H1 (cell line): ENCODE measurements at regions not wholly inside any gene's neighbourhood (a gene's known extent, or its start where the extent isn't known, plus 50 kb on each side); places are given as distances from the start of the nearest gene placed in this dataset.

ENCODE experiments used
- BRCA1 ChIP-seq: IDR thresholded peaks from 2 replicates; pipeline ENCODE4 v1.6.1; 2012; ENCODE audit warnings: low read depth, low read length, improper control_type of control experiment
- CEBPB ChIP-seq: IDR thresholded peaks from 2 replicates; pipeline ENCODE4 v1.6.1; 2012; ENCODE audit warnings: low read depth, low read length
- EP300 ChIP-seq, 2 experiments: IDR thresholded peaks; 1 replicate in 1 of 2; 2 replicates in 1 of 2; pipeline ENCODE4 v1.6.1; 2011 to 2012; ENCODE audit warnings: low read depth in 2 of 2, low read length in 2 of 2, mild to moderate bottlenecking in 2 of 2, borderline replicate concordance in 1 of 2, inconsistent platforms in 1 of 2, moderate library complexity in 1 of 2
- EZH2 ChIP-seq: fragments of 200-600 bp; sonication (generic); IDR thresholded peaks from 2 replicates; pipeline ENCODE4 v1.7.1; 2012; ENCODE audit warnings: low read depth, mild to moderate bottlenecking, moderate library complexity, low read length, inconsistent platforms; ENCODE audit not compliant: severe bottlenecking
- GTF2F1 ChIP-seq: IDR thresholded peaks from 2 replicates; pipeline ENCODE4 v1.6.1; 2012; ENCODE audit warnings: low read depth, low read length, improper control_type of control experiment, borderline replicate concordance
- POLR2A ChIP-seq, 2 experiments: IDR thresholded peaks; 1 replicate in 1 of 2; 2 replicates in 1 of 2; pipeline ENCODE4 v1.6.1; 2011; ENCODE audit warnings: low read depth in 2 of 2, low read length in 2 of 2, mild to moderate bottlenecking in 2 of 2; ENCODE audit errors: control extremely low read depth in 1 of 2
- POLR2AphosphoS5 ChIP-seq: IDR thresholded peaks from 2 replicates; pipeline ENCODE4 v1.6.1; 2011; ENCODE audit warnings: low read depth, low read length
- RAD21 ChIP-seq, 2 experiments: IDR thresholded peaks in 1 of 2; conservative IDR thresholded peaks in 1 of 2; 2 replicates each; pipeline ENCODE4 v1.6.1; 2011; ENCODE audit warnings: low read depth in 2 of 2, low read length in 2 of 2, improper control_type of control experiment in 1 of 2, inconsistent platforms in 1 of 2, mild to moderate bottlenecking in 1 of 2, moderate library complexity in 1 of 2
- SP1 ChIP-seq: IDR thresholded peaks from 2 replicates; pipeline ENCODE4 v1.6.1; 2011; ENCODE audit warnings: low read depth, low read length
- YY1 ChIP-seq: IDR thresholded peaks from 2 replicates; pipeline ENCODE4 v1.6.1; 2011; ENCODE audit warnings: low read depth, mild to moderate bottlenecking, low read length
- ZNF274 ChIP-seq: IDR thresholded peaks from 2 replicates; pipeline ENCODE4 v1.7.0; 2012; ENCODE audit warnings: low read length, borderline replicate concordance; ENCODE audit errors: extremely low read depth
- TF ChIP-seq, protein P1 (sequence below): IDR thresholded peaks from 2 replicates; pipeline ENCODE4 v1.6.1; 2012; ENCODE audit warnings: inconsistent platforms
- TF ChIP-seq, protein P2 (sequence below), 3 experiments: IDR thresholded peaks; 1 replicate in 2 of 3; 2 replicates in 1 of 3; pipeline versions ENCODE4 v1.5.1 to v1.6.1; 2011; ENCODE audit warnings: low read length in 3 of 3, mild to moderate bottlenecking in 3 of 3, inconsistent platforms in 2 of 3, low read depth in 1 of 3, moderate library complexity in 1 of 3; ENCODE audit not compliant: insufficient read depth in 1 of 3; ENCODE audit errors: control extremely low read depth in 1 of 3

DNA sequence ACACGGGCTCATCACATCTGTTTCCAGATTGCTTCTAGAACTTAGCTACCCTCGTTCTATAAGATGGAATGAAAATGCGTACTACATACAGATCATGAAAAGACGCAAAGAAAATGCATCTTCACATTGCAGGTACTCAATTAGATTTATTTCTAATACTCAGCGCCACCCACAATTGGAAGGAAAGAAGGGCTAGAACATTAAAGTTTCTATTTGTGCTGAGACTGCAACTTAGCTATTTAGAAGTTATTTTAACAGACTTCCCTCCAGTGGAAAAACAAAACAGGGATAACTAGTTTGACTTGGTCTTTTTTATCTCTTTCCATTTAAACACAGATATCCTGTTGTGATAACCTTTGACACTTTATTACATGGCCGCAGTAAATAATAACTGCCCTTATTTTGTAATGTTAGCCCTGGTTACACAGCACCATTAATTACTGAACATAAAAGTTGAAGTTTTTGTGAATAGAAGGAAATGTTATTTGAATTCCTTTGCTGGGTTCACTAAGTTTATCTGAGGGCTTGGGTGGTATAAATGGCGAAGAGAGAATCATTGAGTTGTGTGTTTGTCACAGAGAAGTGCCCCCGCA lies 86.9 kb upstream of the SLC25A26 start:
- TF ChIP-seq CEBPB (no peak), POLR2AphosphoS5 (no peak), ZNF274 (no peak), EP300 (IDR thresholded peaks at IDR 0.05; ENCODE audit: borderline replicate concordance in 1 of 2, low read depth in 2 of 2, low read length in 2 of 2) (no peak), YY1 (no peak), RAD21 (IDR thresholded peaks at IDR 0.05 in 1 of 2, conservative IDR thresholded peaks at IDR 0.05 in 1 of 2; ENCODE audit: low read depth in 2 of 2, low read length in 2 of 2) (peak; percentile 39 to 50), SP1 (no peak), GTF2F1 (no peak), EZH2 (no peak), BRCA1 (no peak), POLR2A (IDR thresholded peaks at IDR 0.05; ENCODE audit: control extremely low read depth in 1 of 2, low read depth in 2 of 2, low read length in 2 of 2) (no peak)
- TF ChIP-seq, protein P1, sequence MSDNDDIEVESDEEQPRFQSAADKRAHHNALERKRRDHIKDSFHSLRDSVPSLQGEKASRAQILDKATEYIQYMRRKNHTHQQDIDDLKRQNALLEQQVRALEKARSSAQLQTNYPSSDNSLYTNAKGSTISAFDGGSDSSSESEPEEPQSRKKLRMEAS: no peak
- TF ChIP-seq, protein P2, sequence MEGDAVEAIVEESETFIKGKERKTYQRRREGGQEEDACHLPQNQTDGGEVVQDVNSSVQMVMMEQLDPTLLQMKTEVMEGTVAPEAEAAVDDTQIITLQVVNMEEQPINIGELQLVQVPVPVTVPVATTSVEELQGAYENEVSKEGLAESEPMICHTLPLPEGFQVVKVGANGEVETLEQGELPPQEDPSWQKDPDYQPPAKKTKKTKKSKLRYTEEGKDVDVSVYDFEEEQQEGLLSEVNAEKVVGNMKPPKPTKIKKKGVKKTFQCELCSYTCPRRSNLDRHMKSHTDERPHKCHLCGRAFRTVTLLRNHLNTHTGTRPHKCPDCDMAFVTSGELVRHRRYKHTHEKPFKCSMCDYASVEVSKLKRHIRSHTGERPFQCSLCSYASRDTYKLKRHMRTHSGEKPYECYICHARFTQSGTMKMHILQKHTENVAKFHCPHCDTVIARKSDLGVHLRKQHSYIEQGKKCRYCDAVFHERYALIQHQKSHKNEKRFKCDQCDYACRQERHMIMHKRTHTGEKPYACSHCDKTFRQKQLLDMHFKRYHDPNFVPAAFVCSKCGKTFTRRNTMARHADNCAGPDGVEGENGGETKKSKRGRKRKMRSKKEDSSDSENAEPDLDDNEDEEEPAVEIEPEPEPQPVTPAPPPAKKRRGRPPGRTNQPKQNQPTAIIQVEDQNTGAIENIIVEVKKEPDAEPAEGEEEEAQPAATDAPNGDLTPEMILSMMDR (IDR thresholded peaks at IDR 0.05; ENCODE audit: control extremely low read depth in 1 of 3, insufficient read depth in 1 of 3, low read depth in 1 of 3, low read length in 3 of 3): peak in 1 of 3 experiments; percentile 3; a peak in 1 of 4 replicates
